Ovary (tissue), 3 donors: ENCODE measurements at regions not wholly inside any gene's neighbourhood (a gene's known extent, or its start where the extent isn't known, plus 50 kb on each side); places are given as distances from the start of the nearest gene placed in this dataset.

ENCODE experiments used
- EP300 ChIP-seq: sonication (generic); formaldehyde crosslinking; IDR thresholded peaks from one replicate; pipeline ENCODE4 v1.6.1; 2017; ENCODE audit warnings: antibody characterized with exemption
- POLR2A ChIP-seq: fragments of 450-650 bp; IDR thresholded peaks from one replicate; pipeline ENCODE4 v1.6.1; 2017; ENCODE audit warnings: antibody characterized with exemption, mild to moderate bottlenecking, moderate library complexity
- TF ChIP-seq, protein P1 (sequence below), 3 donors: fragments of 450-650 bp in 2 of 3; fragments of 200-600 bp in 1 of 3; IDR thresholded peaks; one replicate each; pipeline versions ENCODE4 v1.5.1 to v1.8.0; 2016 to 2022; ENCODE audit warnings: antibody characterized with exemption in 3 of 3, mild to moderate bottlenecking in 1 of 3
- donor health status: DM: no; HTN: no; CAD: no.

DNA sequence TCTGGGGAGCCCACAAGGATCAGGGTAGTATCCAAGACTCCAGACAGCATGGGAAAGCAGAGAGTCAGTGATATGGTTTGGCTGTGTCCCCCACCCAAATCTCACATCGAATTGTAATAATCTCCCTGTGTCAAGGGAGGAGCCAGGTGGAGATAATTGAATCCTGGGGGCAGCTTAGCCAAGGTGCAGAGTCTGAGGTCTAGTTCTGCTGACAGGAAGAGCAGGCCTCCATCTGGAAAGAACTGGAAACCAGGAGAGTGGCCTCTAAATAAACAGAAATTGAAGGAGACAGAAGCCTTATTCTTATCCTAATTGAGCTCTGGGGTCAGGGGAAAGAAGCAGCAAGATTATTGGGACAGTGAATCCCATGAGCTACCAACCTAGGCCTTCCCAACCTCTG, 146.7 kb upstream of the NRP1 start:
- no peak for TF ChIP-seq POLR2A
- TF ChIP-seq, protein P1, sequence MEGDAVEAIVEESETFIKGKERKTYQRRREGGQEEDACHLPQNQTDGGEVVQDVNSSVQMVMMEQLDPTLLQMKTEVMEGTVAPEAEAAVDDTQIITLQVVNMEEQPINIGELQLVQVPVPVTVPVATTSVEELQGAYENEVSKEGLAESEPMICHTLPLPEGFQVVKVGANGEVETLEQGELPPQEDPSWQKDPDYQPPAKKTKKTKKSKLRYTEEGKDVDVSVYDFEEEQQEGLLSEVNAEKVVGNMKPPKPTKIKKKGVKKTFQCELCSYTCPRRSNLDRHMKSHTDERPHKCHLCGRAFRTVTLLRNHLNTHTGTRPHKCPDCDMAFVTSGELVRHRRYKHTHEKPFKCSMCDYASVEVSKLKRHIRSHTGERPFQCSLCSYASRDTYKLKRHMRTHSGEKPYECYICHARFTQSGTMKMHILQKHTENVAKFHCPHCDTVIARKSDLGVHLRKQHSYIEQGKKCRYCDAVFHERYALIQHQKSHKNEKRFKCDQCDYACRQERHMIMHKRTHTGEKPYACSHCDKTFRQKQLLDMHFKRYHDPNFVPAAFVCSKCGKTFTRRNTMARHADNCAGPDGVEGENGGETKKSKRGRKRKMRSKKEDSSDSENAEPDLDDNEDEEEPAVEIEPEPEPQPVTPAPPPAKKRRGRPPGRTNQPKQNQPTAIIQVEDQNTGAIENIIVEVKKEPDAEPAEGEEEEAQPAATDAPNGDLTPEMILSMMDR (IDR thresholded peaks at IDR 0.05), result no peak
- TF ChIP-seq EP300, result no peak
